Right forelimb (tissue), 1 donor: ENCODE measurements at regions not wholly inside any gene's neighbourhood (a gene's known extent, or its start where the extent isn't known, plus 50 kb on each side); places are given as distances from the start of the nearest gene placed in this dataset.
"Not testable (repeated sequence)": the region's sequence is repeated elsewhere in the genome, so short reads cannot be mapped to it uniquely, and the experiment has no call there.

Source experiments
- DNase-seq: peaks from one replicate; pipeline ENCODE4 v3.0.0-alpha.2; 2018

DNA sequence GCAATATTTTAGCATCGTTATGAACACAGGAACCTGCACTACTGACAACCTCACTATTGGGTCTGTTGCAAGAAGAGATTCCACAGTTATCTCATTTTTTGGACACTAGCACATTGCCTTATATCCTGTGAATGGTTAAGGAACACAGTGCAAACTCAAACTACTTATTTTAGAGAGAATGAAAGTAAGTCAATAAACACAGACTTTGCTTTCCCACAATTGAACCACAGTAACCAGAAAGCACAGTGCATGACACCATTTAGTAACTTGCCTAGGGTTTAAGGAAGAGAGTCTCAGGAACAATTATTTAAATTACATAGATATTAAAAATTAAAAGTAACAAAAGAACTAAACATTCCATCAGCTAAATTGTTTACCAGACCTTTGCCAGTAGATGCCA lies 468.8 kb downstream of the ZWINT start:
- no peak for DNase-seq

DNA sequence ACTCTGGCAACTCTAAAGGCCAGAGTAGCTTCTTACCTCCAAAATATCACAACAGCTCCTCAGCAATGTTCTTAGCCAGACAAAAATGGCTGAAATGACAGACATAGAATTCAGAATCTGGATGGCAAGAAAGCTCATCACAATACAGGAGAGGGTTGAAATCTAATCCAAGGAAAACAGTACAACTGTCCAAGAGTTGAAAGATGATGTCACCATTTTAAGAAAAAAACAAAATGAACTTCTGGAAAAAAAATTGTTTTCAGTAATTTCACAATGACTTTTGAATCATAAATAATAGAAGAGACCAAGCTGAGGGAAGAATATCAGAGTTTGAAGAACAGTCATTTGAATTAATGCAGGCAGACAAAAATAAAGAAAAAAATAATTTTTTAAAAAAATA lies 479.5 kb downstream of the ZWINT start:
- DNase-seq, result no peak

DNA sequence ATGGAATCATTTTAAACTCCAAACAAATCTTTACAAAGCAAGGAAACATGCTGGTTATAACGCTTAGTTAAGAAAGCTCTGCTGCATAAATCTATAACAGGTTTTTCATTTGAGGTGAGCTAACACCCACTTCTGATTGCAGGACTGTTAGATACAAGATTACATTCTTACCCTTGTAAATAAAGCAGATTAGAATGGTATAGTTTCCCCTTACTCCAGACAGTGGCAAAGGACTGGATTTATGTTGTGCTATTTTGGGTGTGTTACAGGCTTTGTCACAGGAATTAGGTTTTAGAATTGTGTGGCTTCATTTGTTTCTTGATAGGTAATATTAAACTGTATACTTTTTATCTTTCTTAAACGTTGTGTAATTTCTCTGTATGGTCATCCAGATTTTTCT lies 487.6 kb downstream of the ZWINT start:
- no peak for DNase-seq

DNA sequence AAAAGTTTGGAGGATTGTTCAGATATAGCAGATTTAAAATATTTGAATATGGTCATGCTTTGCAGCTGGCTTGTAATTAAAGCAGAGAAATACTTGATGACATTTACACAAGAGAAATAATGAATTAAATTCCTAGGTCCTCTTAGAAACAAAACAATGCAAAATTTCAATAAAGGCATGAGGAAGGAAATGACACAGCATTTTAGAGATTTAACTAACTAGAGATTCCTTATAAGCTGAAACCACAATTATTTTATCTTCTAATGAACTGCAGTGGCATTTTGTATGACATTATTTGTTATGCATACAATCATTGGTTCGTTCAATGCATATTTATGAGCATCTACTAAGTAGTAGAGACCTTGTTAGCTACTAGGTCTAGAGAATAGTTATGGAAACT lies 490.9 kb downstream of the ZWINT start:
- DNase-seq, result no peak

DNA sequence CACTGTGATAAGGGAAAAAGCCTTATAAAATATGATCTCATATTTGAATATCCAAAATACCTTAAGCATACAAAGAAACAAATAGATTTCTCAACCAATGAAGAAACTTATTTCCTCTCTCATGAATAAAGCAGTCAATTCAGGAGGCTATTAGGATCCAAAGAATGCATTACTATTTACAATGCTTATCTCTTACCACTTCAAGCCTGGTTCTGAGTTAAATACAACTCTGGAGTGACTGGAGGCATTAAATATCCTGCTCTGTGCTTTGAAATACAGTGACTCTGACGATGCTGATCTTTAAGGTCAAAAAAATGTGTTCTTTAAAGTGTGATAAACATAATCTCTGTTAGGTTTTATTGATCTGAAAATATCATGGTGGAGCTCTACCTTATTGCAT lies 493.2 kb downstream of the ZWINT start:
- DNase-seq, result no peak

DNA sequence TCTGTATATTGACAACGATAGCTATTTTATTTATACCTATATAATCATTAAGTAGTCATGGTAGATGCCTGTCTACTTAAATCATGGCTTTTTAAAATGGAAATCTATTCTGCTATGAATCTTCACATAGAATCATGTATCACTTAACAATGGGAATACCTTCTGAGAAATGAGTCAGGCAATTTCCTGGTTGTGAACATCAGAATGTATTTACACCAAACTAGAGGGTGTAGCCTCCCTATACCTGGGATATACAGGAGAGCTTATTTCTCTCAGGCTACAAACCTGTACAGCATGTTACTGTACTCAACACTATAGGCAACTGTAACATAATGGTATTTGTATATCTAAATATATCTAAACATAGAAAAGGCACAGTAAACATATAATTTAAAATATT lies 502.3 kb downstream of the ZWINT start:
- no peak for DNase-seq

DNA sequence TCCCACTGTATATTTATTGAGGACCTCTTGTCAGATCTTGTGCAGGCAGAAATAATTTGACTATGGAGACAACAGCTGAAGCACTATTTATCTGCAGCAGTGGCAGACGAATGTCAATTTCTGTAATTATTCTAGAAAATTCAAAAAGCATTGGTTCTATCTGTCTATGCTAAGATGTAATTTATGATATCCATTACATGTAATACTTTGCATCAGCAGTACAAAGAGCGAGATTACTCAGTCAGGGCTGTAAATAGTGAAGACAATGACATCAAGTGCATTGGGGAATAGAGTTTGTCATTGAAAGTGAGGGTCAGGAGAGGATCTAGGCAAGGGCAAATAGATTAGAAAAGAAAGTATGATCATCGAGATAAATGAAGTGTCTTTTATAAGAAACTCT lies 508.2 kb downstream of the ZWINT start:
- DNase-seq, result no peak

DNA sequence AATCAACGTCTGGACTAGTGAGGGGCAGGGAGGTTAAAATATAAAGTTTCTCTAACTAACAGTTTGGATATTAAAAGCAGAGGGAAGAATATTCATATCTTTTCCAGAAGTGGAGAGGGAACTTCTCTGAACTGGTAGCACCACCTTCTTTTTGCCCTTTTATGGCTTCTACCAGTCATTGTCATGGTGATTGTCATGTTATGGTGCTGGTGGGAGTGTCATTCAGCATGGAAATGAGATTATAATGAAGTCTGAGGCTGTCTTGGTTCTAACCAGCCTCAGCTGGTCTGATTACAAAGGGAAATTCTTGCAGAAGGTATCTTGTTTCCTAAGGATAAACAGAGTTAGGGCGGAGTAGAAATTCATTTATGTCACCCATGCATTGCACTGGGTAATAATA lies 523.8 kb downstream of the ZWINT start:
- no peak for DNase-seq

DNA sequence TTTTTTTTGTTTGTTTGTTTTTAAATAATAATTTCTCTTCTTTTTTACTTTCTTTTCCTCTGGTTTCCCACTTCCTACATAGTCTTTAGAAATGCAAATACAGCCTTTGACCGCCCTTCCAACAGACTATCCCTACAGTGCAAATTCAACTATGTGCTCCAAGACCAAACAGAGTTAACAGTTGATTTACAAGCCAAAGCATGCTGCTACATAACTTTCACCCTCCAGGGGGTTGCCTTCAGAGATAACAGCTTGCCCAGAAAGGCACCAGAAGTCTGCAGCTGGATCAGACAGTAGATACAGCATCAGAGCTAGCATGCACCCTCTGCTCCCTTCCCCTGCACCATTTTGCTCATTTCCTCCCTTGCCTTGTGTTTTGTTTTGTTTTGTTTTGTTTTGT lies 539.0 kb downstream of the ZWINT start:
- no peak for DNase-seq

DNA sequence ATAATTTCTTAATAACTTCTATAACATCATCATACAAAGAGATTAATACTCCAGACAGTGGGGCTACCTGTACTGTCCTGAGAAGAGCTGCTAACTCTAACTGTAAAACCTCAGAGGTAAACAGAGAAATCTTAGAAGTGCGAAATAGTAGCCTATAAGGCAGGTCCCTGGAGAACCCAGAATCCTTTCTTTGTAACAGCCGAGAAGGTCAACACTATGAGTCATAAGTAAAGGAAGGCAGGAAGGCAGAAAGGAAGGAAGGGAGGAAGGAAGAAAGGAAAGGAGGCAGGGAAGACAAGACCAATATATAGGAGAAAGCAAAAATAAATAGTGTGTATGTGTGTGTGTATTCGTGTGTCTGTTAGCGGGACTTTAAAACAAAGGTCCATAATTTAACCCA lies 540.6 kb downstream of the ZWINT start:
- DNase-seq, result no peak

DNA sequence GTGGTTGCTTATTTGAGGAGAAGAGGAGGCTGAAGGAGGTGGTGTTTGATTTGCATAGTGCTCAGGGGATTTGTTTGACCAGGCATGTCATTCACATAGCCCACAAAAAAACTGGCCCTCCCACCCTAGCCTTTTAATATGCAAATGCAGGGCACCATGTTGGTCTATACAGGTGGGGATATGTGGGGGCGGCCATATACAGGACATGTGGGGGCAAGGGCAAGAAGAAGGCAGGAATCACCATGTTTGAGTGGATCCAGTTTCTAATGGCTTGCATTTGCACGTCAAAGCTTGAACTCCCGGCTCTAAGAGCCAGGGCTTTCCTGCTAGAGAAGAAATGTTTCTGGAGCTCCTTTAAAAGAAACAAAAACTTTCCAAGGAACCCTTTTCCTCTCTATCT lies 541.0 kb downstream of the ZWINT start:
- DNase-seq, result no peak

DNA sequence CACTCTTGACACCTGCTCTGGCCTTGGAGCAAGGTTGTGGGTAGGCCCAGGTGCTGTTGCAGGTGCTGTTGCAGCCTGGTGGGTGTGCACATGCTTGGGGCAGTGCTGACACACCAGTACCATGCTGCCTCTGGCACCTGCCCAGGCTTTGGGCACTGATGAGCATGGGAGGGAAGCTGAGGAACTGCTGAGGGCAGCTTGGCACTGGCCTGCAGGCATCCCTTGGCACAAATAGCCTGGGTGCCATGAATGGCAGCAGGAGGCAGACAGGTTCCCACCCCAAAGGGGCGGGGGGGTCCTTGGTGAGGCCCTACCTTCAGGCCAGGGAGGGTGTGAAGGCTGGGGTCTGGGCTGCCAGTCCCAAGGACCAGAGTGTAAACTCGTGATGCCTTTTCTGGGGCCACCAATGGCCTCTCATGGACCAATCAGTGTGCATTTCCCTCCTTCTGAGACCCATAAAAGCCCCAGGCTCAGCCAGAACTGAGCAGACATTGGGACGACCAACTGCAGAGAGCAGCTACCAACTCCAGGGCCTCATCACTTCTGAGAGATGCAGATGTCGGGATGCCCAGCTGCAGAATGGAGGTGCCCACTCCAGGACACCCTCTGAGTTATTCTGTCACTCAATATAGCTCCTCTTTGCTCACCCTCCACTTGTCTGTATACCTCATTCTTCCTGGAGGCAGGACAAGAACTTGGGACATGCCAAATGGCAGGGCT lies 547.4 kb downstream of the ZWINT start:
- no peak for DNase-seq

DNA sequence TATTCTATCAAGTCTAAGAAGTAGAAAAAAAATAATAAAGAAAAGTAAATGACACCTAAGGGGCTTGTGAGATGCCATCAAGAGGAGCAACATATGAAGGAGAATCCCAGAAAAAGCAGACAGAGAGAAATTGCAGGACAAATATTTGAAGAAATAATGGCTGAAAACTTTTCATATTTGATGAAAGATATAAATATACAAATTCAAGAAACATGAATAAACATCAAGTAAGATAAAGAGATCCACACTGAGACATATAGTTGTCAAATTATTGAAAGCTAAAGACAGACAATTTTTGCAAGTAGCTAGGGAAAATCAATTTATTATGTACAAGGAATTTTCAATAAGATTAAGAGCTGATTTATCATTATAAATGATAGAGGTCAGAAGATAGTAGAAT lies 558.0 kb downstream of the ZWINT start:
- DNase-seq, result no peak

DNA sequence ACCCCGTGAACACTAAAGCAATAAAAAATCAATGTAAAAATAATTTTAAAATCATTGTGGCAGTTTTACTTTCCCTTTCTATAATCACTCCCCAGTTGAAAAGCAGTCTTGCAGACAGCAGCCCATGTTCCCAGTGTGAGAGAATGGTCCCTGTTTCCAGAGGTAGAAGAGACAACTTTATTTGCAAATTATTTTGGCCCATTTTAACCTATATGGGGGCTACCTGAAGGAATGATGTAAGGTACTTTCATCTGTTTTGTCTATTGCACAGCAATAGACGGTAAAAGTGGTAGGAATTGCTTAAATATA lies 559.8 kb downstream of the ZWINT start:
- DNase-seq, result no peak

DNA sequence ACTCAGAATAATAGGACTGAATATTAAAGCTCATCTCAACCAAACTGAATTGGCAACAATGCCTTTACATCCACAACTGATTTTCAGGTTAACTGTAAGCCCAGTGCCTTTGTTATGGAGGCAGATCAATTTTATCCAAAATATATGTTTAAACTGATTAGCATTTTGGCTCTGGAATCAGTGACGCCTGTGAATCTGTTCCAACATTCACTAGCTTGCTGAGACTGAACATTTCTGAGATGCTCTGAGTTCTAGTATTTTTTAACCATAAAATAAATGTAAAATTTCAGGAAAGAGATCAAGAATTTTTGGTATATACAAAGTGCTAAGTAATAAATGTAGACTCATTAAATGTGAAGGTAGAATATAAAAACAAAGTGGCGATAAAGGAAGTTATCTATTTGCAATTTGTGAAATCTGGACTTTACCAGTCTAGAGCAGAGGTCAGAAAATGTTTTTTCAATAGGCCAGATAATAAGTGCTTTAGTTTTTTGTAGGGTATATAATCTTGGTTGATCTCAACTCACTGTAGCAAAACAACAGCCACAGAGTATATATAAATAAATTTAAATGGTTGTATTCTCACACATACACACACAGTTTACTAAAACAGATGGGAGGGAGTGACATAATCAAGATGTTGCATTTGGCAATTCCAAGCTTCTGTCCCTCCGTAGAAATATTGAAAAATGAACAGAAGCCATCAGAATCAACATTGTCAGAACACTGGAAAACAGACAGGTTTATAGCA lies 560.3 kb downstream of the ZWINT start:
- no peak for DNase-seq

DNA sequence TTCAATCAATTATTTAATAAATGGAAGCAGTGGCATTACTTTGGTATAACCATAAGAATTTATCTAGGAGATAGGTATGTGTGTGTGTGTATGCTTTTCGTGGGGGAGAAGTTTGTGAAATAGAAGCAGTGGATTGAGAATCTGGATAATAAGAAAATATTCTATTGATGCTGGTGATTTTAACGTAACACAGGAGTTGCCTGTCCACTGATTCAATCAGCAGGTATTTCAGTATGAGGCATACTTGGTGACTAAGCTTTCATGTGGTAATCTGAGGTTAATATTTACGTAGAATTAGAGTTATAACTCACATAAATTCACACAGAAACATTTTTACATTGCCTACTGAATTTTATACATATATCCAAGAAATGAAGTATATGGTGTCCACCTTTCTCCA lies 568.0 kb downstream of the ZWINT start:
- no peak for DNase-seq

DNA sequence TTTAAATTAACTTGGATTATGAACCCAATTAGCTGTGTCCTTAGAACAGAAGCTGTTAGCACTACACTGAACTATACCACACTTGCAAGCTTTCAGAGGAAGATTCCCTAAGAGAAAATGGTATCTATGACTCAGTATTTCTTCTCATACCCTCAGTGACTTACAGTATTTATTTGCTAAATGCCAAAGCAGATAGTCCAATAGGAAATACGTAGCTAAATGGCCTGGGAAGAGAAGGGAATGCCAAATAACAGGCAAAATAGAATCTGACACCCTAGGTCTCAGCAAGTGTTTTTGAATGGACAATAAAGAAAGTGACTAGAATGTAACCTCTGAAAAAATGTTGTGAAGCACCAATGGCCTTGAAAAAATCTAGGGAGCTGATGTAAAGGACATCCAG lies 570.8 kb downstream of the ZWINT start:
- DNase-seq, result not testable (repeated sequence)

DNA sequence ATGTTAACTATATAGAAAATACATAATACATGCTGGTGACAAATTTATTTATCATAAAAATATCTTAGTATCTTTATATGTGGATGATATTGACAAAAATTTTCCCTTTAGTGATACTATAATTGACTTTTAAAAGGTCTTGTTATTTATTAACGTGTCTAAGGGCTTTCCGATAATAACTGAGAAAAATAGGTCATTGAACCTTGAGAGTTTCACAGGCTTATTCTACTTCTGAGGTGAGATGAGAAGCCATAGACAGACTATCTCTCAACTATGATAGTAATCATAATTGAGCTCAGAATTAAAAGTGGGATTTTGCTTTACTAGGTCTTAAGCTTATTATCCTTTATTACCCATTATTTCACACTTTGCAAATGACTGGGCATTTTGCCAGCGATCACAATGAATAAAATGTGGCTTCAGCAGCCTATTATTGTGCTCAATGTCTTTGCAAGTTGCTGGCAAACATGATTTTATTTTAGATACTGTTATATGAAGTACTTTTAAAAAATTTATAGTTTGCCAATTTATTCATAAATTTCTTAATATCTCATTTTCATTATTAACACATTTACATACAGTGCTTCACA lies 574.5 kb downstream of the ZWINT start:
- no peak for DNase-seq

DNA sequence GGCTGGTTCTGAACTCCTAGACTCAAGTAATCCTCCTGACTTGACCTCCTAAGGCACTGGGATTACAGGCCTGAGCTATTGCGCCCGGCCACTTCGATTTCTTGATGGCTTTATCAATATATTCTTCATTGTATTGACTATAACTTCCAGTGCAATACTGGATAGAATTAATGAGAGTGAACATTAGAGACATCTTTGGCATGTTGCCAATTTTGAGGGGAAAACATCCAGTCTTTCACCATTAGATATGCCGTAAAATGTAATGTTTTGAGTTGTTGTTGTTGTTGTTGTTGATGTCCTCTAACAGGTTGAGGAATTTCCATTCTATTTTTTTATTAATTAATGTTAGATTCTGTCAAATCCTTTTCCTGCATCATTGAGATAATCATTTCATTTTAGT lies 578.9 kb downstream of the ZWINT start:
- DNase-seq, result no peak

DNA sequence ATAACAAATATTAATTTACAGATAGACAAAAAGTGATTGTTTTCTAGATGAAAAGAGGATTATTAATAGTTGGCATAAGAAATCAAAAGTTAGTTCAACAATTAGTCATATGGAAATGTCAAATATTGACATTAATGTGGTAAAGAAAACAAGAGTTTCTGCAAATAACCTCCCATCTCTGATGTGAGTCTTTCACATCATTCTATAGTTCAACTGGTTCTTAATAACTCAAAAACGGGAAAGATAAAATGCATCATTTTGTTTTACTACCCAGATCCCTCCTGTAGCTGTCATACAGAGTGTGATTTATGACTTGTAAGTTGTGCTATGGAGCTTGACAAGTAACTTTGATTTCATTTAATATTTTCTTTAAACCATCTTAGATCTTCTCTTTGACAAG lies 594.8 kb downstream of the ZWINT start:
- DNase-seq, result no peak

DNA sequence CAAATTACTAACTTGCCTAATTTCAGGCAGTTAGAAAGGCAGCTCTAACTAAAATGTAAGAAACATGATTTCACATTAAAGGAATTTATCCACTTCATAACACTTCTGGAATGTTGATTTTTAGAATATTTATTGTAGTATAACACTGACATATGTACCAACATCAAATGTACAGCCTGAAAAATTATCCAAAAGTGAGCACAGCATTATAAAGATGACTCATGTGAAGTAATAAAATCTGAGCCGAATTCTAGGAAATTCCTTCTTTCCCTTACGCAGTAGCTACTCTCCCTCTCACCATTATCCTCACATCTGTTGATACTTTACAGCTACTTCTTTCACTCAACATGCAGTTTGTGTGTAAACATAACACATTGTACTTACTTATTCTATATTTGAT lies 610.6 kb downstream of the ZWINT start:
- no peak for DNase-seq

DNA sequence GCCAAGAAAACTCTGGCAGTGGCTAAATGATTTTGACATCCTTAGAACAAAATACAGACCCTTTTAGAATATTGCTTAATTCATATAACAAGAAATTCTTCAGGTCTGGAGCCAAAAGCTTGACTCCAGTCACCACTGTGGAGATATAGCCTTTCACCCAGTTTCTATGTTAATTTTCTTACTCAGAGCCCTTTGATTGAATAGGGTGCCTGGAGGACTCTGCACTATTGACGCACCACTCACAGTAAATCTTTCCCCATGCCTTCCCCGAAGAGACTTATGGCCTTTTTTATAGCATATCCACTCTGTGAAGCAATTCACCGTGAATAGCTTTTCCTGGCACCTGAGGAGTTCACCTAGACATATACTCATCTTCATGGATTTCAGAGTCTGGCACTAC lies 613.8 kb downstream of the ZWINT start:
- DNase-seq, result no peak

DNA sequence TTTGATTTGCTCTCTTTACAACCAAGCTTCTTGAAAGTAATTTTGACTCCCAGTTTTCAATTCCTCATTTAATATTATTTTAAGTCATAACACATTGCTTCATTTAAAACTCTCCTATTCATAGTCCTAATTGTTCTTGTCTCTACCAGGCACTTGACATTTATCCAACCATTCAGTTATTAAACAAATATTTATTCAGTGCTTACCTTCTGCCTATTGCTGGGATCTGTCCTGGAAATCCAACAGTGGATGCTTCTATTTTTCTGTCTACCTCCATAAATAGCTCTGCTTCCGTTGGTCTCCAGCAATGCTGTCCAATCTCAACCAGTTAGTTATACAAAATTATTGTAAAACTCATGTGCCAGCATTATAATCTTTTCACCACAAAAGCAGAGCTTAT lies 615.1 kb downstream of the ZWINT start:
- no peak for DNase-seq

DNA sequence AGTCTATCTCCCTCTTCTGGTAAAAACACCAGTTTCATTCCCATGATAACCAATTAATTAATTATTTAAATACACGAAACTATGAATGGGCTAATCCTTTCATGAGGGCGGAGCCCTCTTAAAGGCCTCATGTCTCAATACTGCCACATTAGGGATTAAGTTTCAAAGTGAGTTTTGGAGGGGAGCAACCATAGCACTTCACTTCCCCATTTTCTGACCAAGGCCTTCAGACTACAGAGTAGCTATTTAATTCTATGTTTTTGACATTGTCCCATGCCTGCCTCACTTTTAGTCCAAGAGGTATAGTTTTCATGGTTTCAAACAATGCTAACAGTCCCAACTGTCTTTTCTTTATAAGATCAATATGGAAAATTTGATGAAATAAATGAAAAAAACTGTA lies 618.6 kb downstream of the ZWINT start:
- DNase-seq, result no peak

DNA sequence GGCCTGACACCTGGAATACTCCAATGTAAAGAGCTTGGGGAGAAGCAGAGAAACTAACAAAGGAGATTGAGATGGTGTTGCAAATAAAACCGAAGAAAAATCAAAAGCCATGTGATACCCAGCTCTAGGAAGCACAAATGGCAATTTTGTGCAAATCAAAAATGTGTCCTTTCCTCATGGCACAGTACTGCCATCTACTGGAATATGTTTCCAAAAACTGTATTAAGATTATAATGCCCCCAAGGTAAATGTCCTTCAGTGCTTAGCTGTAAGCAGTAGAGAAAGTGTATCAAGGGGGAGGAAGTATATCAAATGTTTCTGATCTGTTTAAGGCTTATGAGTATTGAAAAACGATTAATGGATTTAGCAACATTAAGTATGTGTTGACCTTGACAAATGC lies 620.3 kb downstream of the ZWINT start:
- DNase-seq, result not testable (repeated sequence)
